Iris pigment epithelial cell (primary cell): ENCODE measurements at regions not wholly inside any gene's neighbourhood (a gene's known extent, or its start where the extent isn't known, plus 50 kb on each side); places are given as distances from the start of the nearest gene placed in this dataset.

Experiments
- DNase-seq: peaks from one replicate; pipeline ENCODE4 v3.0.0-alpha.2; 2011; ENCODE audit warnings: low read depth

DNA sequence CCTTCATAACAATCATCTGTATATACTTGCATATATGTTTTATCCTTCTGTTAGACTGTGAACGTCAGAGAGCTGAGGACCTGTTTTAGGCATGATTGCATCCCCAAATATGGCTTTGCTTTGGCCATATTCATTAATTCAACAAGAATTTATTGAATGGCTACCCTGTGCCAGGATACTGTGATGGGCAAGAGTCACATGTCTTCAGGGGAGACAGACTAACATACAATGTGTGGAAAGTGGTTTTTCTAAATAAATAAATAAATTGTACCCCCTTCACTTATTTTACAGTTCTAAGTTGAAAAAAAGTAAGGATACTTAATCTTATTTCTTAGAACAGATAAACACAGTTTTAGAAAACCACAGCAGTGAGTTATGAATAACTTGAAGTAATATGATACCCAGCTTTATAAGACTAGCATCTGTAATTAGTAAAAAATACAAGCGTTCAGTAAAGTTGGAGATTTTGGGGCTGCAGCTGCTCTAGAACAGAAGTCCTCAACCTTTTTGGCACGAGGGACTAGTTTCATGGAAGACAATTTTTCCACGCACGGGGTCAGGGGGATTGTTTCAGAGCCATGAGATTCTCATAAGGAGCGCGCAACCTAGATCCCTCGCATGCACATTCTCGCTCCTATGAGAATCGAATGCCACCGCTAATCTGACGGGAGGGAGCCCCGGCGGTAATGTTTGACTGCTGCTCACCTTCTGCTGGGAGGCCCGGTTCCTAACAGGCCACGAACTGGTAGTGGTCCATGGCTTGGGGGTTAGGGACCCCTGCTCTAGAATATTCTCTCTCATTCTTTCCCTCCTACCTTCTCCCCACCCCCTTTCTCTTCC lies 89.4 kb upstream of the MTPN start:
- DNase-seq, result no peak

DNA sequence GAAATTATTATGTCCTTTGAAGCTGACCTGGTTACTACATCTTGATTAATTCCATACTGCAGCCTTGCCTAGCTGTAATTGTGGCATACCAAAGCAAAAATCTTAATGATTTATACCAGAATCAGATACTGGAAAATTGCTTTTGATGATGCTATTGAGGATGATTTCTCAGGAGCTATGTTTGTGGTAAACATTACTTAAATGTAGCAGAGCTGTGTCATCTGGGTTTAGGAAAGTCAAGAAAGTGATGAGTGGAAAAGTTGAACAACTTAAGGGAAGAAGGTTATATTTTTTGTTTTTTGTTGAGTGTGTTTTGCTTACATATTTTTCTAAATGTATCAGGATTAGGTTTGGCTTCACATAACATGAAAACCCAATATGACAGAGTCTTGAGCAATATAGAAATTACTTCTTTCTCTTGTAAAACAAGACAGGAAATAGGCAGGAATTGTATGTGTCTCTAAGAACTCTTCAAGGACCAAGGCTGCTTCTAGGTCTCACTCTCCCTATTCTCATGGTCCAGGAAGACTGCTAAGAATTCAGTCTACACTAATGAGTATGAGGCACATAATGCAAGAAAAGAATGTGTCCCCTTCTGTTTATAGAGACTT lies 87.6 kb upstream of the MTPN start:
- no peak for DNase-seq

DNA sequence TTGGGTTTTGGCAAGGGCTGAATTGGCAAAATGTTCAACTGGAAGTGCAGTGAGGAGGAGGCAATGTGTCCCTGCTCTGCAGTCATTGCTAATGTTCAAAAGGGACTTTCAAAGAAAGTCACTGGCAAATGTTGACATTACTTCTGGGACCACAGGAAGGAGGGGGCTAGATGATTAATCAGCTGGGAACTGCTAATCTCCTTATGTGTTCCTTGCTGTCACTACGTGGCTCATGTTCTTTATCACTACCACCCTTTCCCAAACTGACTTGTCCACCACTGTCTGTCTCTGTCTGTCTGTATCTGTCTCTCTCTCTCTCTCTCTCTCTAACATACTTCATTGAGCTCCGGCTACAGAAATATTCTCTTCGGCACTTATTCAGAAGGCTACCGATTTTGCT lies 86.9 kb upstream of the MTPN start:
- DNase-seq, result no peak

DNA sequence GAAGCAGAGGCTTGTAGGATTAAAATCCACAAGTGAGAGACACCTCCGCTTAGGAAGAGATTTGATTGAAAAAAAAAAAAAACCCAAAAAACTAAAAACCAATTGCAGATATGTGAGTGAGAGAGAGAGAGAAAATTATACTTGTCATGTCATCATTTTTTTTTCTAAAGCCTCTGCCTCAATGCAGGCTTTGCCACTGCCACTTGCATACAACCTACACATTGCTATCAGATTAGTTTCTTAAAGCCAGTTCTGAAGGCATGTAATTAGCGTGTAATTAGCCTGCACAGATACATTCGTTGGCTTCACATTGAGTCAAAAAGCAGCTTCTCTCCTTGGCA lies 86.1 kb upstream of the MTPN start:
- no peak for DNase-seq

GRCh38 chr7:136062625-136063325 lies 85.6 kb upstream of the MTPN start:
- no peak for DNase-seq

DNA sequence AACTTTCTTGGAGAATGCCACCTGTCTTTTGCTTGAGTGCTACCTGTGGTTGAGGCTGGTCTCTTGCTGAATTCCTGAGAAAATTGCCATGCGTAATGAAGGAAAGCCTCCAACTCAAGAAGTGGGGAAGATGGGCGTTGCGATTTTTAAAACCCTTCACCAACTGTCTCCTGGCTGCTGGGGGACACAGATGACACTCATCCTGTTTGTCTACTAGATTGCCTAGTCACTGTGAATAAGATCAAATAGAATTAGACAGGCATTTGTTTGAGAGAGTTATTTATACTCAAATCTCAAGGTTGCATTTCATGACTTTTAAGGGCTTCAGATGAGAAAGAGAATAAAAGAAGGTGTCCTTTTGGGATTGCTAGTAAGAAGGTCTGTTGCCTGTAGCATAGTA lies 84.3 kb upstream of the MTPN start:
- no peak for DNase-seq

DNA sequence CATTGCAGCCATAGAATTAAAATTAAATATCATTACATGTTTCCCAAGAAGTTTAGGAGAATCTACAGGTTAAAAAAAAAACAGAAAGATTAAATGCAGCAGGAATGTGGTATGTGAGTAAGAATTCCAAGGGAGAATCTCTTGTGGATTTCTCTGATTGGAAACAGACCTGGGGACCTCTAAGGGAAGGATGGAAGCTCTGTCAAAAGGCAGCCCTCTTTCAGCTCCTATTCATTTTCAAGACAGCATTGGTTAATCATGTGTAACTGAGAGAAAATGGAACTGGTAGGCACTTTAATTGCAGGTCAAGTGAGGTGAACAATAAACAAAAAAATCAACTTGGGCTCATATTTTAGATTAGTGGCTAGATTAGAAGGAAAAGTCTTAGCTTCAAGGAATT lies 81.4 kb upstream of the MTPN start:
- no peak for DNase-seq

GRCh38 chr7:136057509-136057908 lies 80.3 kb upstream of the MTPN start:
- DNase-seq, result no peak

DNA sequence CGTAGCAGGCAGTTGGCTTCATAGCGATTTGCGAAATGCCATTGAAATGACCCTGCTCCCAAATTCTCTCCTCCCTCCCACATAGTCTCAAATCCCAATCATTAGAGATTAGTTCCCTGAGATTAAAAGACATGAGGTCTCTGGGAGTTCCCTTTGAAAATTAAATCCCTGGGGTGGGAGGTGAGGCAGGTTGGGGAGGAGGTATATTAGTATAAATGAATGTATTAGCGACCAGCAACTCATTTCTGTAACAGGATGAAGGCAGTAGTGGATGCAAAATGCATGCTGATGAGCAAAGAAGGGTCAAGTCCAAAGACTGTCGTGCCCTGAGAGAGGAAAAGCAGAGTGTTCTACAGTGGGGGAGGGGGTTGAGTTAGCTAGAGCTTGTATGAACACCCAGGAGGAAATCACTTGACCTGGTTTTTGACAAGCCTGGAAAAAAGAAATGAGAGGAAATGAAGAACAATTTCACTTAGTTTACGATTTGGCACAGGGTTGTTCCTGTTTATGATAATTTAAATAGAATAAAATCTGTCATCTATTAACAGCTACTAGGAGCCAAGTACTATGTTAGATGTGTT lies 79.6 kb upstream of the MTPN start:
- DNase-seq, result no peak

DNA sequence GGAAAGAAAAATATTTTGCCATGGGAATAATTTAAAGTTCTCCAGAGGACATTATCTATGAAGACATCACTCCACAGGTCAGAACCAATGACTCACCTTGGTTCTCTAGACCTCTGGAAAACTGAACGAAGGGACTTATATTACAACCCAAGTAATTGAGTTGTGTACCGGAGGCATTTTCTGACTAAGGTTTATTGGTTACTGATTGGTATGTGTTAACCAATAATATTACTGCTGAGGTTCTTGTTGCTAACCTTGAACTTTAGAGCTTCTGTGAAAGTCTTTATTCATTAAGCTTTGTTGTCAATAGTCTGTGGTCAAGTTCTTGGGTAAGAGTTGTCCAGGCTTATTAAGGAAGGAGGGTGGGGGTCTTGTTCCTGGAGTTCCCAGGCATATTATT lies 78.1 kb upstream of the MTPN start:
- DNase-seq, result no peak

- DNase-seq, result no peak
Observed at GRCh38 chr7:136053689-136054485, 76.7 kb upstream of the MTPN start.

DNA sequence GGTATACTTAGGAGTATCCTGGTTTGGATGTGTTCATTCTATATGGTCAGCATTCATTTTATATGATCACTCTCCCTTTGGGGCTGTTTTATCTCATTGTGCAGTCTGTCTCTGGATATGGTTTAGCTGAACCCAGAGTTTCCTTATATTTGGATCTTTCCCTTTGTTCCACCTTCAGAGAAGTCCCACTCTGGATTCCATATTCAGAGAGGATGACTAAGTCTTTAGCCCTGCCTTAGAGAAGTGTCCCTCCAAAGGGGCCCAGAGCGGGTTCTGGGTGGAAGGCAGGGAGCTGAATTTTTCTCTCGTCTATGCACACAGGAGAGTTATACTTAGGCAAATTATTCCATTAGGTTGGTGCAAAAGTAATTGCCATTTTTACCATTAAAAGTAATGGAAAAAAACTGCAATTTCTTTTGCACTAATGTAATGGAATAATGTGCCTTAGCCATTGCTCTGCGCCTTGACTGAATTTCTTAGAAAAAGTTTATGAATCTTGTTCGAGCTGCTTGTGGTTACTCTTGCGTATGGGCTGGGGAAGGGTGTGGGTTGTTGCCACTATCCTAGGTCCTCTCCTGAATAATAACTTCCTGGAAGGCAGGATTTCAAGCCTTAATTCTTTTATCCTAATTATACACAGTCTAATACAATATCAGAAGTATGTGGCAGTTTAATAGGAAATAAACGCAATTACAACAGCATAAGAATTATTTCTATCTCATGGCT lies 74.2 kb upstream of the MTPN start:
- no peak for DNase-seq

- no peak for DNase-seq
Observed at GRCh38 chr7:136050462-136050847, 73.3 kb upstream of the MTPN start.

GRCh38 chr7:136049818-136050461 lies 72.8 kb upstream of the MTPN start:
- DNase-seq, result peak; percentile 3

GRCh38 chr7:136049117-136049516 lies 72.0 kb upstream of the MTPN start:
- no peak for DNase-seq

GRCh38 chr7:136046548-136046947 lies 69.4 kb upstream of the MTPN start:
- no peak for DNase-seq

GRCh38 chr7:136045992-136046391 lies 68.8 kb upstream of the MTPN start:
- peak; percentile 3 for DNase-seq

GRCh38 chr7:136045181-136045580 lies 68.0 kb upstream of the MTPN start:
- DNase-seq, result no peak

DNA sequence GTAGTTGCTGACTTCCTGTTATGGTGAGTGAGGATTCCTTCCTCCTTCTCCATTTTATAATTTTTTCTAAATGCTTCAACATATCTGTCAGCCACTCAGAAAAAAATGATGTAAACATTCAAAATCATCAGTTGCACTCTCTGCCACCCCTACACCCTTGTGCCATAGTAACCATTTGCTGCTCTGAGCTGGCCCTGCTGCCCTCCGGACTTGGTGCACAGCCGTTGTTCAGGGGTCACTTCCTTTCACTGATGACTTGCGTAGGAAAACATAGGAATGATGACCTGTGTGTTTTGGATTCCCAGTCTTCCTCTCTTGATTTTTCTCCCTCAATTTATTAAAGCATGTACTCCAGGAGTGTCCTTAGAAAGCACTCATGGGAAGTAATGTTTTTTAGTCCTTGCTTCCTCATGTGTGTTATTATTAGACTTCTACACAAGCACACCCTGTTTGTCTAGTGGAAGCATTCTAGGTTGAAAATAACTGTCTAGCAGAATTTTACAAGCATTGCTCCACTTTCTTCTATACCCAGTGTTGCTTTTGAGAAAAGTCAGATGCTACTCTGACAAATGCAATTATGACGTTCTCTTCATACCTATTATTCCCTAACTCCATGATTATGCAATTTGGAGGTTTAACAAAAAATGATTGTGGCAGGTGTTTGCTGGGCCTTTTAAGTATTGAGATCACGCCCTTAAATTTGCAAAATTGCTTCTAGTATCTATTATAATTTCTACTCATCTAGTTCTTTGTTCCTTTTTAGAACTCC lies 62.6 kb upstream of the MTPN start:
- DNase-seq, result no peak

- DNase-seq, result no peak
Observed at GRCh38 chr7:136036336-136036735, 59.2 kb upstream of the MTPN start.
